ENCODE measurements at regions not wholly inside any gene's neighbourhood (a gene's known extent, or its start where the extent isn't known, plus 50 kb on each side); places are given as distances from the start of the nearest gene placed in this dataset.

DNA sequence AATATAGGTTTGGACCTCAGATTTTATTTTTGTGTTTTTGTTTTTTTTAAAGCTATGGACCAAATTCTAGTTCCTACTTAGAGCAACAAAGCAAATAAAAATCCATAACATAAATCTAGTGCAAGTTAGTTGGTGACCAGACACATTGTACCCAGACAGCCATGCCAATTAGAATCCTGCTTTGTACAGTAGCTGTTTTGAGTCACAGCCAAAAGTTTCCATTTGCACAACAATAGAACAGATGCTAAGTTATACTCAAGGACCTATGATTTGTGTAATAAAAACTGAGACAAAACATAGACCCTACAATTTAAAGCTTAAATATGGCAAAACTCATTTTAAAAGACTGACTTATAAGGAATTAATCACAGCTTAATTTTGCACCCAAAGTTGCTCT, 513.1 kb upstream of the CBLB start:
- CTCF ChIA-PET: interaction anchor here (0.6 kb wide), 2 partner anchors 227 to 237 kb away, joined by 3 to 4 read pairs; no protein-coding TSS in a partner anchor
- BruUV-seq (replicated peaks): no TSS peak
- Mint-ChIP-seq H3K9me3 (ENCODE audit: unreplicated experiment) (no peaks in the 10 kb centered on the region), H3K36me3 (ENCODE audit: insufficient read depth, unreplicated experiment) (peaks cover 6% of the 10 kb centered on the region), H3K4me1 (ENCODE audit: insufficient read depth, unreplicated experiment) (peaks cover 18% of the 10 kb centered on the region), H3K27me3 (ENCODE audit: insufficient read depth, unreplicated experiment) (no peaks in the 10 kb centered on the region), H3K27ac (ENCODE audit: low read depth, unreplicated experiment) (no peak overlapping the region), H3K4me3 (ENCODE audit: unreplicated experiment) (no peak overlapping the region)
- no peak for DNase-seq (ENCODE audit: unreplicated experiment)
- POLR2A ChIA-PET: interaction anchor here (0.7 kb wide), 1 partner anchor 211 kb away, joined by 3 read pairs; no protein-coding TSS in a partner anchor
- intact Hi-C loops (cut with micrococcal nuclease): no loop called here
- TF ChIP-seq, protein P1, sequence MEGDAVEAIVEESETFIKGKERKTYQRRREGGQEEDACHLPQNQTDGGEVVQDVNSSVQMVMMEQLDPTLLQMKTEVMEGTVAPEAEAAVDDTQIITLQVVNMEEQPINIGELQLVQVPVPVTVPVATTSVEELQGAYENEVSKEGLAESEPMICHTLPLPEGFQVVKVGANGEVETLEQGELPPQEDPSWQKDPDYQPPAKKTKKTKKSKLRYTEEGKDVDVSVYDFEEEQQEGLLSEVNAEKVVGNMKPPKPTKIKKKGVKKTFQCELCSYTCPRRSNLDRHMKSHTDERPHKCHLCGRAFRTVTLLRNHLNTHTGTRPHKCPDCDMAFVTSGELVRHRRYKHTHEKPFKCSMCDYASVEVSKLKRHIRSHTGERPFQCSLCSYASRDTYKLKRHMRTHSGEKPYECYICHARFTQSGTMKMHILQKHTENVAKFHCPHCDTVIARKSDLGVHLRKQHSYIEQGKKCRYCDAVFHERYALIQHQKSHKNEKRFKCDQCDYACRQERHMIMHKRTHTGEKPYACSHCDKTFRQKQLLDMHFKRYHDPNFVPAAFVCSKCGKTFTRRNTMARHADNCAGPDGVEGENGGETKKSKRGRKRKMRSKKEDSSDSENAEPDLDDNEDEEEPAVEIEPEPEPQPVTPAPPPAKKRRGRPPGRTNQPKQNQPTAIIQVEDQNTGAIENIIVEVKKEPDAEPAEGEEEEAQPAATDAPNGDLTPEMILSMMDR (IDR thresholded peaks at IDR 0.05; ENCODE audit: unreplicated experiment): no peak

DNA sequence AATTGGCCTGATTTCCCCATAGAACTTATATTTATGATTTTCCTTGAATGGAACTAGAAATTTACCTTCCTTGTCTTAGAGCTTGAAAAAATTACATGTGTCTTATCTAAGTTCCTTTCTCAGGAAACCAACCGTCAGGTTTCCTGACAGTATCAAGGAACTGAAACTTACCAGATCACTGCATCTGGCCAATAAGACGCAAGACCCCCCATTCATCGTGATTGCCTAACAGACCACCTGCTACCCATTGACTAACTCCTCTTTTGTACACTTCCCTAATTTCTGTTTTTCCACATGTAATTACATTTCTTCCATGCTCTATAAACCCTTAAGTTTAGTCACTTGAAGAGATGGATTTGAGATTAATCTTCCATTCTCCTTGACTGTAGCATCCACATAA, 517.2 kb upstream of the CBLB start:
- TF ChIP-seq, protein P1 (IDR thresholded peaks at IDR 0.05; ENCODE audit: unreplicated experiment): no peak
- no peaks in the 10 kb centered on the region for H3K4me1 Mint-ChIP-seq (ENCODE audit: insufficient read depth, unreplicated experiment)
- ChIA-PET POLR2A (interaction anchor here (1.0 kb wide), 1 partner anchor 20 kb away, joined by 4 read pairs; no protein-coding TSS in a partner anchor), CTCF (no interaction called here)
- H3K9me3 Mint-ChIP-seq (ENCODE audit: unreplicated experiment): no peaks in the 10 kb centered on the region
- intact Hi-C loops (cut with micrococcal nuclease): no loop called here
- no TSS peak for BruUV-seq (replicated peaks)
- DNase-seq (ENCODE audit: unreplicated experiment): no peak
- H3K27ac Mint-ChIP-seq (ENCODE audit: low read depth, unreplicated experiment): no peak overlapping the region
- no peaks in the 10 kb centered on the region for H3K36me3 Mint-ChIP-seq (ENCODE audit: insufficient read depth, unreplicated experiment)
- H3K4me3 Mint-ChIP-seq (ENCODE audit: unreplicated experiment): no peak overlapping the region
- H3K27me3 Mint-ChIP-seq (ENCODE audit: insufficient read depth, unreplicated experiment): no peaks in the 10 kb centered on the region

DNA sequence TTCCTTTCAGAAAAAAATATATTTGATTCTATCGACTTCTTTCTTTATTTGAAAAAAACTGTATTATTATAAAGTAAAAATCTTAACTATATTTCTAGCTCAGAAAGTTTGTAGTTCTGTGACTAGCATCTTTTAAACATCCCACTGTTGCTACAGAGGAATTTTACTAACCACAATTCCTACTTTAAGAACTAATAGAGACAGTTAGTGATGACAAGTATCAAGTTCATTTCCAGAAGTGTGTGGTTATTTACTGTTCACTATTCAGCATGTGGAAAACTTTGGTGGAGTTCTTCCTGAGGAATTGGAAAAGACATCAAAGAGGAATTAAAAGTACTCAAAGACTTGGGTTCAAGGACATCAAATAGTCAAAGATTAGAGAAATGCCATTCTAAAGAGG, 524.1 kb upstream of the CBLB start:
- Mint-ChIP-seq H3K9me3 (ENCODE audit: unreplicated experiment) (no peaks in the 10 kb centered on the region), H3K27me3 (ENCODE audit: insufficient read depth, unreplicated experiment) (no peaks in the 10 kb centered on the region), H3K36me3 (ENCODE audit: insufficient read depth, unreplicated experiment) (no peaks in the 10 kb centered on the region), H3K4me3 (ENCODE audit: unreplicated experiment) (no peak overlapping the region), H3K4me1 (ENCODE audit: insufficient read depth, unreplicated experiment) (no peaks in the 10 kb centered on the region), H3K27ac (ENCODE audit: low read depth, unreplicated experiment) (no peak overlapping the region)
- BruUV-seq (replicated peaks): no TSS peak
- POLR2A ChIA-PET: no interaction called here
- intact Hi-C loops (cut with micrococcal nuclease): no loop called here
- CTCF ChIA-PET: interaction anchor here (1.2 kb wide), 1 partner anchor 217 kb away, joined by 3 read pairs; no protein-coding TSS in a partner anchor
- TF ChIP-seq, protein P1 (IDR thresholded peaks at IDR 0.05; ENCODE audit: unreplicated experiment): no peak
- no peak for DNase-seq (ENCODE audit: unreplicated experiment)

DNA sequence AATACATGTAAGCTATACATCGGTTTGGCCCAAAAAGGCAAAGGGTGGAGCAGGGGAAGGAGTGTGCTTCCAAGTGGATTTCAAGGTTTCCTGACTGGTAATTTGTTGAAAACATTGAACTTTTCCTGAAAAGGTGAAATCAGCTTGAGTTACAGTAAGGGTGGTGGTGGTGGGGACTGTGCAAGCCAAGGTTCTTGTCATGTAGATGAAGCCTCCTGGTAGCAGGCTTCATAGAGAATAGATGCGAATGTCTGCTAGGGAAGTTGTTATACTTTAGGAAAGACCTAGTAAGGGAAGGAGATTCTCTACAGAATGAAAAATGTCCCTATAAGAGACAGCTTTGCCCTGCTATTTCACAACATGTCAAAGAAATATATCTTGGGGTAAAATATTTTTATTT, 528.2 kb upstream of the CBLB start:
- no peaks in the 10 kb centered on the region for H3K27me3 Mint-ChIP-seq (ENCODE audit: insufficient read depth, unreplicated experiment)
- H3K4me1 Mint-ChIP-seq (ENCODE audit: insufficient read depth, unreplicated experiment): peaks cover 6% of the 10 kb centered on the region
- TF ChIP-seq, protein P1 (IDR thresholded peaks at IDR 0.05; ENCODE audit: unreplicated experiment): no peak

More for the DNA sequence above, 528.2 kb upstream of the CBLB start:
- no peaks in the 10 kb centered on the region for H3K9me3 Mint-ChIP-seq (ENCODE audit: unreplicated experiment)
- H3K27ac Mint-ChIP-seq (ENCODE audit: low read depth, unreplicated experiment): no peak overlapping the region
- DNase-seq (ENCODE audit: unreplicated experiment): no peak
- H3K36me3 Mint-ChIP-seq (ENCODE audit: insufficient read depth, unreplicated experiment): no peaks in the 10 kb centered on the region
- no peak overlapping the region for H3K4me3 Mint-ChIP-seq (ENCODE audit: unreplicated experiment)
- BruUV-seq (replicated peaks): no TSS peak
- ChIA-PET CTCF (no interaction called here), POLR2A (no interaction called here)
- intact Hi-C loops (cut with micrococcal nuclease): no loop called here
